Body of pancreas (tissue), 4 donors: ENCODE measurements at regions not wholly inside any gene's neighbourhood (a gene's known extent, or its start where the extent isn't known, plus 50 kb on each side); places are given as distances from the start of the nearest gene placed in this dataset.
"Not testable (repeated sequence)": the region's sequence is repeated elsewhere in the genome, so short reads cannot be mapped to it uniquely, and the experiment has no call there.

Source experiments
- ATAC-seq: fragments of 150-250 bp; one replicate; pipeline ENCODE4 v1.9.1; 2016
- DNase-seq, 4 donors: peaks; one replicate each; pipeline ENCODE4 v3.0.0-alpha.2; 2019
- H3K27ac ChIP-seq, 4 donors: fragments of 200-600 bp; sonication (generic); 1 replicate in 3 of 4; 2 replicates in 1 of 4; pipeline versions ENCODE4 v1.5.1 to v1.6.1; 2016 to 2019; ENCODE audit warnings: mild to moderate bottlenecking in 1 of 4, mixed read lengths in 1 of 4, moderate library complexity in 1 of 4
- H3K27me3 ChIP-seq, 2 donors: fragments of 200-600 bp; sonication (generic); one replicate each; pipeline ENCODE4 v1.6.0; 2016; ENCODE audit warnings: mild to moderate bottlenecking in 1 of 2
- H3K36me3 ChIP-seq, 2 donors: fragments of 200-600 bp; sonication (generic); replicated peaks in 1 of 2; 2 replicates each; pipeline ENCODE4 v1.5.1; 2016; ENCODE audit warnings: low read depth in 2 of 2; ENCODE audit not compliant: insufficient read depth in 1 of 2
- H3K4me1 ChIP-seq: fragments of 200-600 bp; sonication (generic); one replicate; pipeline ENCODE4 v1.6.0; 2016
- H3K4me3 ChIP-seq, 2 donors: fragments of 200-600 bp; sonication (generic); 1 replicate in 1 of 2; 2 replicates in 1 of 2; pipeline ENCODE4 v1.5.1; 2016 to 2019
- H3K9me3 ChIP-seq, 3 donors: fragments of 200-600 bp; sonication (generic); 1 replicate in 2 of 3; 2 replicates in 1 of 3; pipeline ENCODE4 v1.5.1; 2016
- POLR2A ChIP-seq, 3 donors: fragments of 450-650 bp; IDR thresholded peaks; one replicate each; pipeline ENCODE4 v1.6.1; 2016; ENCODE audit warnings: antibody characterized with exemption in 3 of 3, mild to moderate bottlenecking in 2 of 3
- whole genome bisulfite sequencing, 2 donors: methylation state at CpG; one replicate each; pipeline ENCODE4 v1.1.5; 2017; 5-methylcytosine and 5-hydroxymethylcytosine counted together
- intact Hi-C: fragments of 100-400 bp; cut with DNase I; formaldehyde crosslinking; loops from one replicate; pipeline ENCODE4 v1.15.1; 2023
- TF ChIP-seq, protein P1 (sequence below), 7 experiments: fragments of 450-650 bp in 4 of 7; fragments of 200-600 bp in 3 of 7; sonication (generic) in 3 of 7; IDR thresholded peaks; one replicate each; pipeline ENCODE4 v1.5.1; 2016 to 2019; ENCODE audit warnings: antibody characterized with exemption in 7 of 7

DNA sequence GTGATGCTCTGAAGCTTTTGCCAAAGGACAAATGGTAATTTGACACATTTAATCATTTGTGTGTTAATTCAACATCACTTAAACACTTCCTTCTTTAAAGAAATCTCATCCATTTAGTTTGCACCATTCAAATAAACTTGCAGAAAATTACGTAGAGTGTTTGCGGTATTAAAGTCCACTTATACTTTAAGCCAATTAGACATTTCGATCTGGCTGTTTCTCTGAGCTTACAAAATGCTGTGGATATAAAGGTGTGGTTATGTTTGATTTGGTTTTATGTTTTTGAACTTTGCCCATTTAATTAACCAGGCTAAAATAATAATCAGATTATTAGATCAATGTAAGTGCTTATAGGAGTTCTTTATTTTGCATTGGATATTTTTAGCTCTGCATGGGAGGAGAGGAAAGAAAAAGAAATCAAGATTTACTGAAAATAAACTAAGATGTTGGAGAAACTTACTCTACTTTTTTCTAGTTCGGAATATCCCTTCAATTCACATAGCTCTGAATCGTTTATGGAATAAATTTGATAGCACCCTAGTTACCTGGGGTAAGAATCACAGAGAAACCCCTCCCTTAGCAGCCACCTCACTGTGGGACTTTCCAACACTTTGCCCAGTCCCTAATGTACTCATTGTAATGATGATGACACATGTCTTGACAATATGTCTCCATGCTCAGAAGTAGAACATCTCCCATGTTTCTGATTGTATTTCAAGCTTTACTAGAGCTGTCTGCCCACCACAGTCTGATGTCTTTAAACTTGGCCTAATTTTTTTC is 268.0 kb downstream of the BTG1 start:
- no peak for ATAC-seq

GRCh38 chr12:91877022-91877421 is 268.6 kb downstream of the BTG1 start:
- TF ChIP-seq, protein P1, sequence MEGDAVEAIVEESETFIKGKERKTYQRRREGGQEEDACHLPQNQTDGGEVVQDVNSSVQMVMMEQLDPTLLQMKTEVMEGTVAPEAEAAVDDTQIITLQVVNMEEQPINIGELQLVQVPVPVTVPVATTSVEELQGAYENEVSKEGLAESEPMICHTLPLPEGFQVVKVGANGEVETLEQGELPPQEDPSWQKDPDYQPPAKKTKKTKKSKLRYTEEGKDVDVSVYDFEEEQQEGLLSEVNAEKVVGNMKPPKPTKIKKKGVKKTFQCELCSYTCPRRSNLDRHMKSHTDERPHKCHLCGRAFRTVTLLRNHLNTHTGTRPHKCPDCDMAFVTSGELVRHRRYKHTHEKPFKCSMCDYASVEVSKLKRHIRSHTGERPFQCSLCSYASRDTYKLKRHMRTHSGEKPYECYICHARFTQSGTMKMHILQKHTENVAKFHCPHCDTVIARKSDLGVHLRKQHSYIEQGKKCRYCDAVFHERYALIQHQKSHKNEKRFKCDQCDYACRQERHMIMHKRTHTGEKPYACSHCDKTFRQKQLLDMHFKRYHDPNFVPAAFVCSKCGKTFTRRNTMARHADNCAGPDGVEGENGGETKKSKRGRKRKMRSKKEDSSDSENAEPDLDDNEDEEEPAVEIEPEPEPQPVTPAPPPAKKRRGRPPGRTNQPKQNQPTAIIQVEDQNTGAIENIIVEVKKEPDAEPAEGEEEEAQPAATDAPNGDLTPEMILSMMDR (IDR thresholded peaks at IDR 0.05), result no peak
- TF ChIP-seq POLR2A (IDR thresholded peaks at IDR 0.05), result peak in 1 of 3 donors; percentile 17
- peak overlapping the region in 1 of 4 donors; percentile 30 for H3K27ac ChIP-seq
- no peaks in the 10 kb centered on the region for H3K36me3 ChIP-seq
- WGBS, 2 donors, result 43 to 50% methylated on average over 3 of the region's 3 CpGs
- H3K9me3 ChIP-seq, result no peaks in the 10 kb centered on the region
- DNase-seq, result peak in 2 of 4 donors; percentile 35 to 76
- intact Hi-C loops, result no loop called here
- no peaks in the 10 kb centered on the region for H3K27me3 ChIP-seq
- H3K4me3 ChIP-seq, result no peak overlapping the region
- ATAC-seq, result peak; percentile 27
- H3K4me1 ChIP-seq, result no peaks in the 10 kb centered on the region

More for the DNA sequence above, 268.0 kb downstream of the BTG1 start:
- Histone ChIP-seq H3K4me3 (no peak overlapping the region), H3K36me3 (no peaks in the 10 kb centered on the region), H3K4me1 (no peaks in the 10 kb centered on the region), H3K9me3 (no peaks in the 10 kb centered on the region), H3K27ac (peak overlapping the region in 1 of 4 donors; percentile 30), H3K27me3 (no peaks in the 10 kb centered on the region)
- TF ChIP-seq POLR2A (IDR thresholded peaks at IDR 0.05), result no peak
- TF ChIP-seq, protein P1 (IDR thresholded peaks at IDR 0.05), result no peak
- intact Hi-C loops, result no loop called here
- DNase-seq, result no peak
- 81 to 84% methylated on average over 5 of the region's 5 CpGs for WGBS, 2 donors

DNA sequence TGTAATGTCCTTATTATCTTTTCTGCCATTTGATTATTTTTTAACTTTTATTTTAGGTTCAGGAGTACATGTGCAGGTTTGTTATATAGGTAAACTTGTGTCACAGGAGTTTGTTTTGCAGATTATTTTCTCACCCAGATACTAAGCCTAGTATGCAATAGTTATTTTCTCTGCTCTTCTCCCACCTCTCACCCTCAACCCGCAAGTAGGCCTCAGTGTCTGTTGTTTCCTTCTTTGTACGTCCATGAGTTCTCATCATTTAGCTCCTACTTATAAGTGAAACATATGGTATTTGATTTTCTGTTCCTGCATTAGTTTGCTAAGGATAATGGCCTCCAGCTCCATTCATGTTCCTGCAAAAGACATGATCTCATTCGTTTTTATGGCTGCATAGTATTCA is 270.0 kb downstream of the BTG1 start:
- DNase-seq, H3K27ac ChIP-seq, H3K27me3 ChIP-seq, H3K36me3 ChIP-seq, ATAC-seq, H3K4me1 ChIP-seq, H3K9me3 ChIP-seq, H3K4me3 ChIP-seq, intact Hi-C loops: not testable (repeated sequence)
- WGBS, 2 donors, result 78 to 89% methylated on average over 3 of the region's 3 CpGs

- intact Hi-C loops, result no loop called here
- no peaks in the 10 kb centered on the region for H3K36me3 ChIP-seq
- H3K9me3 ChIP-seq, result no peaks in the 10 kb centered on the region
- TF ChIP-seq, protein P1 (IDR thresholded peaks at IDR 0.05), result no peak
- TF ChIP-seq POLR2A (IDR thresholded peaks at IDR 0.05), result no peak
- 95 to 100% methylated on average over 2 of the region's 2 CpGs for WGBS, 2 donors
- H3K27ac ChIP-seq, result no peak overlapping the region
- no peak overlapping the region for H3K4me3 ChIP-seq
- ATAC-seq (no peak), DNase-seq (no peak)
- H3K4me1 ChIP-seq, result no peaks in the 10 kb centered on the region
- H3K27me3 ChIP-seq, result no peaks in the 10 kb centered on the region
These were observed 271.4 kb downstream of the BTG1 start for GRCh38 chr12:91874086-91874865.

GRCh38 chr12:91871751-91872150 is 273.9 kb downstream of the BTG1 start:
- peak in 1 of 4 donors; percentile 21 for DNase-seq
- intact Hi-C loops, result no loop called here
- TF ChIP-seq POLR2A (IDR thresholded peaks at IDR 0.05), result no peak
- TF ChIP-seq, protein P1 (IDR thresholded peaks at IDR 0.05), result no peak
- Histone ChIP-seq H3K9me3 (no peaks in the 10 kb centered on the region), H3K36me3 (no peaks in the 10 kb centered on the region), H3K27me3 (no peaks in the 10 kb centered on the region), H3K27ac (peak overlapping the region in 1 of 4 donors; percentile 34), H3K4me1 (no peaks in the 10 kb centered on the region), H3K4me3 (no peak overlapping the region)
- ATAC-seq, result no peak
- 41 to 48% methylated on average over 1 of the region's 1 CpG for WGBS, 2 donors
